Small intestine (tissue), 7 donors: ENCODE measurements at regions not wholly inside any gene's neighbourhood (a gene's known extent, or its start where the extent isn't known, plus 50 kb on each side); places are given as distances from the start of the nearest gene placed in this dataset.
"Not testable (repeated sequence)": the region's sequence is repeated elsewhere in the genome, so short reads cannot be mapped to it uniquely, and the experiment has no call there.

ENCODE experiments used
- DNase-seq, 2 donors: peaks; one replicate each; pipeline versions ENCODE4 v3.0.0 to v3.0.0-alpha.2; 2013
- FAIRE-seq: peaks from 2 replicates; lab custom pipeline; 2012; peaks lifted over from hg19 to GRCh38; lab: Jason Lieb, UNC
- H3K27ac ChIP-seq, 3 donors: one replicate each; pipeline ENCODE4 v1.5.1; 2013; ENCODE audit warnings: low read length in 2 of 3, mild to moderate bottlenecking in 2 of 3, control low read depth in 1 of 3, inconsistent platforms in 1 of 3, low read depth in 1 of 3, moderate library complexity in 1 of 3
- H3K27me3 ChIP-seq, 3 donors: one replicate each; pipeline ENCODE4 v1.6.1; 2013; ENCODE audit warnings: low read length in 3 of 3, inconsistent platforms in 1 of 3; ENCODE audit not compliant: control insufficient read depth in 3 of 3, insufficient read depth in 3 of 3
- H3K36me3 ChIP-seq, 3 donors: one replicate each; pipeline ENCODE4 v1.6.1; 2013; ENCODE audit warnings: low read length in 3 of 3, inconsistent platforms in 1 of 3, low read depth in 1 of 3, mild to moderate bottlenecking in 1 of 3, moderate library complexity in 1 of 3; ENCODE audit not compliant: control insufficient read depth in 3 of 3, insufficient read depth in 2 of 3
- H3K4me1 ChIP-seq, 3 donors: one replicate each; pipeline ENCODE4 v1.6.1; 2013; ENCODE audit warnings: low read length in 2 of 3, inconsistent platforms in 1 of 3, low read depth in 1 of 3, mild to moderate bottlenecking in 1 of 3, moderate library complexity in 1 of 3; ENCODE audit not compliant: control insufficient read depth in 3 of 3, insufficient read depth in 2 of 3
- H3K4me3 ChIP-seq, 3 donors: one replicate each; pipeline ENCODE4 v1.5.1; 2013; ENCODE audit warnings: low read length in 3 of 3, control low read depth in 1 of 3, inconsistent platforms in 1 of 3, low read depth in 1 of 3, mild to moderate bottlenecking in 1 of 3, moderate library complexity in 1 of 3
- H3K9me3 ChIP-seq, 2 donors: one replicate each; pipeline ENCODE4 v1.6.1; 2013; ENCODE audit warnings: low read depth in 1 of 2, low read length in 1 of 2; ENCODE audit not compliant: control insufficient read depth in 2 of 2, insufficient read depth in 1 of 2
- WGBS, 3 donors: extraction: QIAGEN DNeasy Blood & Tissue Kit; methylation state at CpG; one replicate each; pipeline ENCODE4 v1.1.7; 2013; 5-methylcytosine and 5-hydroxymethylcytosine counted together
- donor health status: healthy with polysubstance abuse.
- donor health status: control.
- donor health status: control.
- donor health status: Bipolar disorder and iron deficiency.
- donor health status: healthy.

GRCh38 chr5:101627770-101628169, 668.3 kb downstream of the SLCO4C1 start:
- not testable (repeated sequence) for H3K4me1 ChIP-seq, H3K4me3 ChIP-seq, DNase-seq, H3K9me3 ChIP-seq, H3K36me3 ChIP-seq, FAIRE-seq, H3K27me3 ChIP-seq, H3K27ac ChIP-seq
- WGBS, 3 donors: 18 to 38% (median 34%) methylated on average over 2 of the region's 2 CpGs

- Histone ChIP-seq H3K4me1 (no peaks in the 10 kb centered on the region), H3K27me3 (no peaks in the 10 kb centered on the region), H3K9me3 (no peaks in the 10 kb centered on the region), H3K4me3 (no peak overlapping the region), H3K36me3 (no peaks in the 10 kb centered on the region), H3K27ac (no peak overlapping the region)
- 50 to 74% (median 67%) methylated on average over 1 of the region's 1 CpG for WGBS, 3 donors
- DNase-seq (no peak), FAIRE-seq (no peak)
Observed at GRCh38 chr5:101626572-101626971, 669.5 kb downstream of the SLCO4C1 start.

- no peaks in the 10 kb centered on the region for H3K9me3 ChIP-seq
- FAIRE-seq (no peak), DNase-seq (no peak)
- WGBS, 3 donors: 33 to 67% (median 57%) methylated on average over 6 of the region's 6 CpGs
- no peak overlapping the region for H3K27ac ChIP-seq
- no peaks in the 10 kb centered on the region for H3K27me3 ChIP-seq
- no peak overlapping the region for H3K4me3 ChIP-seq
- H3K36me3 ChIP-seq: no peaks in the 10 kb centered on the region
- no peaks in the 10 kb centered on the region for H3K4me1 ChIP-seq
Observed at GRCh38 chr5:101611039-101611438, 685.0 kb downstream of the SLCO4C1 start.

GRCh38 chr5:101608322-101608721, 687.8 kb downstream of the SLCO4C1 start:
- Histone ChIP-seq H3K9me3 (no peaks in the 10 kb centered on the region), H3K27me3 (no peaks in the 10 kb centered on the region), H3K4me3 (no peak overlapping the region), H3K27ac (no peak overlapping the region), H3K4me1 (no peaks in the 10 kb centered on the region), H3K36me3 (no peaks in the 10 kb centered on the region)
- DNase-seq: no peak
- 36 to 57% (median 41%) methylated on average over 1 of the region's 1 CpG for WGBS, 3 donors
- FAIRE-seq: no peak

- no peak overlapping the region for H3K4me3 ChIP-seq
- no peak overlapping the region for H3K27ac ChIP-seq
- 52 to 78% (median 57%) methylated on average over 3 of the region's 3 CpGs for WGBS, 3 donors
- H3K36me3 ChIP-seq: no peaks in the 10 kb centered on the region
- no peaks in the 10 kb centered on the region for H3K9me3 ChIP-seq
- H3K4me1 ChIP-seq: no peaks in the 10 kb centered on the region
- no peak for DNase-seq
- no peaks in the 10 kb centered on the region for H3K27me3 ChIP-seq
- no peak for FAIRE-seq
Observed at GRCh38 chr5:101605700-101606099, 690.4 kb downstream of the SLCO4C1 start.

- Histone ChIP-seq H3K9me3 (no peaks in the 10 kb centered on the region), H3K27ac (no peak overlapping the region), H3K4me1 (no peaks in the 10 kb centered on the region), H3K36me3 (no peaks in the 10 kb centered on the region), H3K4me3 (no peak overlapping the region), H3K27me3 (no peaks in the 10 kb centered on the region)
- WGBS, 3 donors: 82 to 97% (median 91%) methylated on average over 1 of the region's 1 CpG
- FAIRE-seq (no peak), DNase-seq (no peak)
Observed at GRCh38 chr5:101600614-101601013, 695.5 kb downstream of the SLCO4C1 start.

GRCh38 chr5:101590384-101590783, 687.3 kb upstream of the ST8SIA4 start:
- Histone ChIP-seq H3K27ac (no peak overlapping the region), H3K9me3 (peaks cover 0 to 8% of the 10 kb centered on the region in 2 donors), H3K36me3 (no peaks in the 10 kb centered on the region), H3K27me3 (no peaks in the 10 kb centered on the region), H3K4me1 (no peaks in the 10 kb centered on the region), H3K4me3 (no peak overlapping the region)
- 14 to 41% (median 41%) methylated on average over 1 of the region's 1 CpG for WGBS, 3 donors
- no peak for FAIRE-seq
- no peak for DNase-seq

GRCh38 chr5:101585366-101585765, 682.3 kb upstream of the ST8SIA4 start:
- no peak overlapping the region for H3K4me3 ChIP-seq
- no peaks in the 10 kb centered on the region for H3K27me3 ChIP-seq
- H3K36me3 ChIP-seq: no peaks in the 10 kb centered on the region
- FAIRE-seq (no peak), DNase-seq (no peak)
- H3K4me1 ChIP-seq: no peaks in the 10 kb centered on the region
- H3K27ac ChIP-seq: no peak overlapping the region
- 58 to 73% (median 67%) methylated on average over 1 of the region's 1 CpG for WGBS, 3 donors
- H3K9me3 ChIP-seq: no peaks in the 10 kb centered on the region

- 83 to 96% (median 84%) methylated on average over 3 of the region's 3 CpGs for WGBS, 3 donors
- FAIRE-seq: no peak
- no peak overlapping the region for H3K4me3 ChIP-seq
- no peak for DNase-seq
- H3K36me3 ChIP-seq: no peaks in the 10 kb centered on the region
- no peaks in the 10 kb centered on the region for H3K9me3 ChIP-seq
- no peaks in the 10 kb centered on the region for H3K4me1 ChIP-seq
- H3K27me3 ChIP-seq: no peaks in the 10 kb centered on the region
- no peak overlapping the region for H3K27ac ChIP-seq
Observed at GRCh38 chr5:101580591-101580990, 677.5 kb upstream of the ST8SIA4 start.
